ENCODE measurements at regions not wholly inside any gene's neighbourhood (a gene's known extent, or its start where the extent isn't known, plus 50 kb on each side); places are given as distances from the start of the nearest gene placed in this dataset.

DNA sequence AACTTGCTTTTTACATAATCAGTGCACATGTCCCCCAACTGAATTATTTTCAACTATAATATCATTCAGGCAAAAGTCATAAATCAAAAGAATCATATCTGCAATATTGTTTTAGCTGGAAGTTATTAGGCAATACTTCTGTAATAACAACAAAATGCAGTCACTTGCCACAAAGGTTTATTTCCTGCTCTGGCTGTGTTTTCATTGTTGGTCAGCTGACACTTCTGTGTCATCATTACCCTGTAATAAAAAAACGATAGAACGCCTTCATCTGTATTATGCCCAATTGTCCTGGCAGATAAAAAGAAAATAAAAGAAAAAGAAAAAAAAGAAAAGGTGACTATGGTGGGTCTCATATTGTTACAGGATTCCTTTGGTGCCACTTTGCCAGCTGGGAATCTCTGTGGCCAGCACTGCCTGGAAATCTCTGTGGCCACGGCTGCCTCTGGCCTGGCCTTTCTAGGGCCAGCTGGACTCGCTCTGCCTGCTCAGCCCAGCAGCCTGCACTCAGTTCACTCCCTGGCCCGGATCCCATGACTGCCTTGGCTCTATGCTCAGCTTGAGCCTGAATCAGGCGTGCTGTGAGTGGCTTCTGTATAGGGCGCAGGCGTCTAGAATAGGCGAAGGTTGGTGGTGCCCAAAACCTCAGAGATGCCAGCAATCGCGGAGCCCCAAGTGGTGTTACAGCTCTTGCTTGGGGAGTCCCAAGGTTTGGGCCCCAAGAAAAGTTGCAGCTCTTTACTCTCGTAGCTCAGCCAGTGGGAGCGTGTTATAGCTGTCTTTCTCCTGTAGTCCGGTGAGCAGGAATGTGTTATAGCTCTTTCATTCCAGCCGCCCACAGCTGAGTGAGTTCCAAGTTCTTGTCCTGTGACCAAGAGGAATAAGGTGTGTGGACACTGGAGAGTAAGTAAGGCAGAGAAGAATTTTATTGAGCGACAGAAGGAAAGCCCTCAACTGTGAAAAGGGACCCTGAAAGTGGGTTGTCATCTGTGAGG lies 1227.1 kb downstream of the SLITRK1 start:
- TF ChIP-seq CTCF (conservative IDR thresholded peaks at IDR 0.05) (no peak), ZFX (IDR thresholded peaks at IDR 0.05) (no peak)
